ENCODE measurements at regions not wholly inside any gene's neighbourhood (a gene's known extent, or its start where the extent isn't known, plus 50 kb on each side); places are given as distances from the start of the nearest gene placed in this dataset.
"Not testable (repeated sequence)": the region's sequence is repeated elsewhere in the genome, so short reads cannot be mapped to it uniquely, and the experiment has no call there.

DNA sequence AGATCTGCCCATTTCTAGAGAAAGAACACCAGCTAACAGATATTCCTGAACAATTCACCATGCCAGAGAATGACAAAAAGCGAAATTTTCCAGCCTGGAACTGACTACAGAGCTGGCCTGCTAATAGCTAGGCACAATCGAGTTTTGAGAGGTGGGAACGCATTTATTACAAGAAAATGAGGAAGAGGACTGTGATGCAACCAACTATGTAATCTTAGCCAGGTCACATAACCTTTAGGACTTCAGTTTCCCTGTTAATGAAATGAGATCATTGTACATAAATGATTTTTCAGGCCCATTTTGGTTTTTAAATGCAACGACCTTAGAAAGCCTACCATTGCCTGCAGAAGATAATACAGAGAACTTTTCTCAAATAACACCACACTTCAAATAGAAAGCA is 72.1 kb upstream of the SETMAR start:
- H3K4me1 ChIP-seq (ENCODE audit: insufficient read depth, low read length) = no peaks in the 10 kb centered on the region

DNA sequence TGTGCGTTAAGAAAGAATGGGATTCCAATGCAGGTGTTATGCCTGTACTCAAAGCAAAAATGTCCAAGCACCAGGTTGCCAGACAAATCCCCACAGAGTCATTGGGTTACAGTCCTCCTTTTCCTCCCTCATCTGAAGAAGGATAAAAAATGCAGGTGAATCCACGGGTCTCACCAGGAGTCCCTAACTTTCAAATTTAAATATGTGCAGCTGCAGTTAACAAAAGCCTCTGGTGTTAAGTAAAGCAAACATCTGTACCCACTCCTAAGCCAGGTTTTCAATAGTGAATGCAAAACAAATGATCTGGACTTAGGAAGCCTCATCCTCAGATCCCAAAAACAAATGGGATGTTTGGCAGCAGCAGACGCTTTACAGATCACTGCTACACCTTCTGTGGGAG is 70.4 kb upstream of the SETMAR start:
- no peaks in the 10 kb centered on the region for H3K27me3 ChIP-seq (ENCODE audit: insufficient read depth, low read length)
- no peaks in the 10 kb centered on the region for H3K4me1 ChIP-seq (ENCODE audit: insufficient read depth, low read length)
- H3K9me3 ChIP-seq (ENCODE audit: low read length) = peaks cover 2% of the 10 kb centered on the region
- H2AFZ ChIP-seq (ENCODE audit: low read depth, low read length) = no peak overlapping the region
- no peak overlapping the region for H3K4me3 ChIP-seq (ENCODE audit: low read length)
- H3K36me3 ChIP-seq (ENCODE audit: insufficient read depth, low read length) = no peaks in the 10 kb centered on the region

More for the DNA sequence above, 72.1 kb upstream of the SETMAR start:
- H3K27me3 ChIP-seq (ENCODE audit: insufficient read depth, low read length) = no peaks in the 10 kb centered on the region
- H2AFZ ChIP-seq (ENCODE audit: low read depth, low read length) = no peak overlapping the region
- H3K36me3 ChIP-seq (ENCODE audit: insufficient read depth, low read length) = no peaks in the 10 kb centered on the region
- no peak overlapping the region for H3K4me3 ChIP-seq (ENCODE audit: low read length)
- H3K9me3 ChIP-seq (ENCODE audit: low read length) = no peaks in the 10 kb centered on the region

GRCh38 chr3:4233488-4233887 is 69.7 kb upstream of the SETMAR start:
- Histone ChIP-seq H3K4me1 (ENCODE audit: insufficient read depth, low read length) (no peaks in the 10 kb centered on the region), H3K36me3 (ENCODE audit: insufficient read depth, low read length) (no peaks in the 10 kb centered on the region), H2AFZ (ENCODE audit: low read depth, low read length) (no peak overlapping the region), H3K9me3 (ENCODE audit: low read length) (peaks cover 2% of the 10 kb centered on the region), H3K4me3 (ENCODE audit: low read length) (no peak overlapping the region), H3K27me3 (ENCODE audit: insufficient read depth, low read length) (no peaks in the 10 kb centered on the region)

GRCh38 chr3:4234889-4235288 is 68.3 kb upstream of the SETMAR start:
- Histone ChIP-seq H3K4me1 (ENCODE audit: insufficient read depth, low read length) (no peaks in the 10 kb centered on the region), H3K9me3 (ENCODE audit: low read length) (peaks cover 2% of the 10 kb centered on the region)

GRCh38 chr3:4235690-4236089 is 67.5 kb upstream of the SETMAR start:
- H3K36me3 ChIP-seq (ENCODE audit: insufficient read depth, low read length) = no peaks in the 10 kb centered on the region
- no peak overlapping the region for H2AFZ ChIP-seq (ENCODE audit: low read depth, low read length)
- no peaks in the 10 kb centered on the region for H3K27me3 ChIP-seq (ENCODE audit: insufficient read depth, low read length)
- H3K9me3 ChIP-seq (ENCODE audit: low read length) = peaks cover 2% of the 10 kb centered on the region
- H3K4me3 ChIP-seq (ENCODE audit: low read length) = no peak overlapping the region
- no peaks in the 10 kb centered on the region for H3K4me1 ChIP-seq (ENCODE audit: insufficient read depth, low read length)

More at GRCh38 chr3:4234889-4235288, 68.3 kb upstream of the SETMAR start:
- Histone ChIP-seq H3K36me3 (ENCODE audit: insufficient read depth, low read length) (no peaks in the 10 kb centered on the region), H3K27me3 (ENCODE audit: insufficient read depth, low read length) (no peaks in the 10 kb centered on the region), H3K4me3 (ENCODE audit: low read length) (no peak overlapping the region), H2AFZ (ENCODE audit: low read depth, low read length) (no peak overlapping the region)

DNA sequence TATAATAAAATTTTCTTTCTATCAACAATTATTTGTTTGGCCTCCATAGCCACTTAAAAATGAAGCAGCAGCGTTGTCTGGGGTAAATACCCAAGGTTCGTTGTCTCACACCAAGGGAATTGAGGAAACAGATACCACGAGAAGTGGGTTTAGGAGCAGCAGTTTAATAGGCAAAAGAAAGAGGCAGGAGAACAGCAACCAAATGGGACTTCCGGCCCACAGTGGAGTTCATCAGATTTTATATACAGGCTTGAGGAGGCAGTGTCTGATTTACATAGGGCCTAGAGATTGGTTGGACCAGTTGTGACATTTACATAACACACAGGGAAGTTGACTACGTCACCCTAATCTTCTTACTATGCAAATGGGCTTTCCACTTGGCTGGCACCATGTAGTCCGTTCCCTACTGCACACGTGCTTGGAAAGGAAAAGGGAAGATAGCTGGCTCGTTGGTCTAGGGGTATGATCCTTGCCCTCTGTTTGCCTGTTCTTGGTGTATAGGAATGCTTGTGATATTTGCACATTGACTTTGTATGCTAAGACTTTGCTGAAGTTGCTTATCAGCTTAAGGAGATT is 61.5 kb upstream of the SETMAR start:
- no peaks in the 10 kb centered on the region for H3K36me3 ChIP-seq (ENCODE audit: insufficient read depth, low read length)
- H3K4me1 ChIP-seq (ENCODE audit: insufficient read depth, low read length) = no peaks in the 10 kb centered on the region
- H3K4me3 ChIP-seq (ENCODE audit: low read length) = no peak overlapping the region
- no peaks in the 10 kb centered on the region for H3K27me3 ChIP-seq (ENCODE audit: insufficient read depth, low read length)
- peaks cover 2% of the 10 kb centered on the region for H3K9me3 ChIP-seq (ENCODE audit: low read length)
- H2AFZ ChIP-seq (ENCODE audit: low read depth, low read length) = no peak overlapping the region

DNA sequence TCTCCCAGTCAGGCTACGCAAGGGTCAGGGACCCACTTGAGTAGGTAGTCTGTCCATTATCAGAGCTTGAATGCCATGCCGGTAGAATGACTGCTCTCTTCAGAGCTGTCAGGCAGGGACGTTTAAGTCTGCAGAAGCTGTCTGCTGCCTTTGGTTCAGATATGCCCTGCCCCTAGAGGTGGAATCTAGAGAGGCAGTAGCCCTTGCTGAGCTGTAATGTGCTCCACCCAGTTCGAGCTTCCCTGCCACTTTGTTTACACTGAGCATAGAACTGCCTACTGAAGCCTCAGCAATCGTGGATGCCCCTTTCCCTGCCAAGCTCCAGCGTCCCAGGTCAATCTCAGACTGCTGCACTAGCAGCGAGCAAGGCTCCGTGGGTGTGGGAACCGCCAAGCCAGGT is 57.5 kb upstream of the SETMAR start:
- Histone ChIP-seq H3K27me3 (ENCODE audit: insufficient read depth, low read length) (no peaks in the 10 kb centered on the region), H3K36me3 (ENCODE audit: insufficient read depth, low read length) (no peaks in the 10 kb centered on the region), H3K4me1 (ENCODE audit: insufficient read depth, low read length) (no peaks in the 10 kb centered on the region), H2AFZ (ENCODE audit: low read depth, low read length) (no peak overlapping the region), H3K9me3 (ENCODE audit: low read length) (no peaks in the 10 kb centered on the region), H3K4me3 (ENCODE audit: low read length) (no peak overlapping the region)

DNA sequence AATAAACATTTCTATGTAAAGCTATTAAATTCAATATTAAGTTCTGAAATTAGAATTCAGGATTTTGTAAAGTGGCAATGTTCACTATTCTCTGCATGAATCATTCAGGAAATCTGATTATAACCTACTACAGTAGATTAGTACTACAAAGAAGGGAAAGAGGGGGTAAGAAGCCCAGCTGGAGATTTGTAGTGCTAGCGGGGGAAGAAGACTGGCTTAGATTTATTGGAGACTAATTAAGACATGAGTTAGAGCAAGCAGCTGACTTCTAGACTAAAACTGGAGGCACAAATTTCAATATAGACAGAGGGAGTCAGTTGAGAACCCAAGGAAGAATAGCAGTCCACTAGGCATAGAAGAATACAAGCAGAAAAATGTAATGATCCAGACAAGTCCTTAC is 55.8 kb upstream of the SETMAR start:
- Histone ChIP-seq H3K27me3 (ENCODE audit: insufficient read depth, low read length) (no peaks in the 10 kb centered on the region), H3K4me1 (ENCODE audit: insufficient read depth, low read length) (no peaks in the 10 kb centered on the region), H3K9me3 (ENCODE audit: low read length) (no peaks in the 10 kb centered on the region), H3K4me3 (ENCODE audit: low read length) (no peak overlapping the region), H3K36me3 (ENCODE audit: insufficient read depth, low read length) (no peaks in the 10 kb centered on the region), H2AFZ (ENCODE audit: low read depth, low read length) (no peak overlapping the region)

DNA sequence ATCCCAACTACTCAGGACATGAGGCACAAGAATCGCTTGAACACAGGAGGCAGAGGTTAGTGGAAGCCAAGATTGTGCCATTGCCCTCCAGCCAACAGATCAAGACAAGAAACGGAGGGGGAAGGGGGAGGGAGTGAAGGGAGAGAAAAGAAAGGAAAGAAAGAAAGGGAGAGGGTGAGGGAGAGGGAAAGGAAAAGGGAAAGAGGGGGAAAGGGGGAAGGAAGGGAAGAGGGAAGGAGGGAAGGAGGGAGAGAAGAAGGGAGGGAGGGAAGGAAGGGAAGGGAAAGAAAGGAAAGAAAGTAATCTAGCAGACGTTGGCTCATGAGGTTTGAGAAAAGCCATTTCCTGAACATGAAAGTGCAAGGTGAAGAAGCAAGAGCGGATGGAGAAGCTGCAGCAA is 53.1 kb upstream of the SETMAR start:
- Histone ChIP-seq H3K4me3 (ENCODE audit: low read length) (no peak overlapping the region), H3K9me3 (ENCODE audit: low read length) (no peaks in the 10 kb centered on the region), H3K27me3 (ENCODE audit: insufficient read depth, low read length) (no peaks in the 10 kb centered on the region), H3K36me3 (ENCODE audit: insufficient read depth, low read length) (no peaks in the 10 kb centered on the region), H3K4me1 (ENCODE audit: insufficient read depth, low read length) (no peaks in the 10 kb centered on the region), H2AFZ (ENCODE audit: low read depth, low read length) (no peak overlapping the region)

DNA sequence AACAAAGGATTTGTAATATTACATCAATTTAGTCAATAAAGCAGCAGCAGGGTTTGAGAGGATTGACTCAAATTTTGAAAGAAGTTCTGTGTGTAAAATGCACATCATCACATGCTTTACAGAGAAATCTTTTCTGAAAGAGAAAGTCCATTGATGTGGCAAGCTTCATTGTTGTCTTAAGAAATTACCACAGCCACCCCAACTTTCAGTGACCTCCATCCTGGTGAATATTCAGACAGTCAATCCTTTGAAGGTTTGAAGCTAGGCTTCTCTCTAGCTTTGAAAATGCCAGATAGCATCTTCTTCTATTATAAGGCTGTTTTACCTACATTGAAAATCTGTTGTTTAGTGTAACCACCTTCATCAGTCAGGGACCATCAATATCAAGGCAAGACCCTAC is 51.8 kb upstream of the SETMAR start:
- H3K9me3 ChIP-seq (ENCODE audit: low read length) = no peaks in the 10 kb centered on the region
- no peaks in the 10 kb centered on the region for H3K36me3 ChIP-seq (ENCODE audit: insufficient read depth, low read length)
- H3K4me3 ChIP-seq (ENCODE audit: low read length) = no peak overlapping the region
- no peak overlapping the region for H2AFZ ChIP-seq (ENCODE audit: low read depth, low read length)
- H3K27me3 ChIP-seq (ENCODE audit: insufficient read depth, low read length) = no peaks in the 10 kb centered on the region
- H3K4me1 ChIP-seq (ENCODE audit: insufficient read depth, low read length) = no peaks in the 10 kb centered on the region

GRCh38 chr3:4253072-4253832 is 49.9 kb upstream of the SETMAR start:
- H3K4me1 ChIP-seq (ENCODE audit: insufficient read depth, low read length); H3K36me3 ChIP-seq (ENCODE audit: insufficient read depth, low read length); H3K4me3 ChIP-seq (ENCODE audit: low read length); H2AFZ ChIP-seq (ENCODE audit: low read depth, low read length); H3K9me3 ChIP-seq (ENCODE audit: low read length); H3K27me3 ChIP-seq (ENCODE audit: insufficient read depth, low read length): not testable (repeated sequence)
